Neural progenitor cell (in vitro differentiated cells): ENCODE measurements at regions not wholly inside any gene's neighbourhood (a gene's known extent, or its start where the extent isn't known, plus 50 kb on each side); places are given as distances from the start of the nearest gene placed in this dataset.

Experiments
- EZH2 ChIP-seq: fragments of 200-600 bp; sonication (generic); IDR thresholded peaks from 2 replicates; pipeline ENCODE4 v1.6.1; 2017; ENCODE audit warnings: antibody characterized with exemption, mild to moderate bottlenecking, moderate library complexity
- EZH2phosphoT487 ChIP-seq: fragments of 200-600 bp; sonication (generic); IDR thresholded peaks from 2 replicates; pipeline ENCODE4 v1.6.1; 2017; ENCODE audit warnings: antibody characterized with exemption
- TF ChIP-seq, protein P1 (sequence below): fragments of 200-600 bp; sonication (generic); IDR thresholded peaks from 2 replicates; pipeline ENCODE4 v1.5.1; 2017; ENCODE audit warnings: antibody characterized with exemption, mild to moderate bottlenecking

DNA sequence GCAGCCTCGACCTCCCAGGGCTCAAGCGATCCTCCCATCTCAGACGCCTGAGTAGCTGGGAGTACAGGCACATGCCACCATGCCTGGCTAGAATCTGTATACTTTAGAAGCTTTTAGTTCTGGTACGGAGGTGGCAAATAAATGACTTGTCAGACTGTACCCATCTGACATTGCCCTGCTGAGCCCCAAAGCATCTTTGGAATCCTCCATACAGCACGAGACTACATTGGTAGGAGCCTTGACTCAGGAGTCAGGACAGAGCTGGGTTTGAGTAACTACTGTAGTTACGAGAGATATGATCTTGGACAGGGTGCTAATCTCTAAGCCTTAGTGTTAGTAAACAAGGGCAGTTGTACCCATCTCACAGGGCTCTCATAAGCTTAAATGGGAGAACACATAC is 67.8 kb upstream of the NPHP3 start:
- TF ChIP-seq EZH2 (no peak), EZH2phosphoT487 (no peak)
- TF ChIP-seq, protein P1, sequence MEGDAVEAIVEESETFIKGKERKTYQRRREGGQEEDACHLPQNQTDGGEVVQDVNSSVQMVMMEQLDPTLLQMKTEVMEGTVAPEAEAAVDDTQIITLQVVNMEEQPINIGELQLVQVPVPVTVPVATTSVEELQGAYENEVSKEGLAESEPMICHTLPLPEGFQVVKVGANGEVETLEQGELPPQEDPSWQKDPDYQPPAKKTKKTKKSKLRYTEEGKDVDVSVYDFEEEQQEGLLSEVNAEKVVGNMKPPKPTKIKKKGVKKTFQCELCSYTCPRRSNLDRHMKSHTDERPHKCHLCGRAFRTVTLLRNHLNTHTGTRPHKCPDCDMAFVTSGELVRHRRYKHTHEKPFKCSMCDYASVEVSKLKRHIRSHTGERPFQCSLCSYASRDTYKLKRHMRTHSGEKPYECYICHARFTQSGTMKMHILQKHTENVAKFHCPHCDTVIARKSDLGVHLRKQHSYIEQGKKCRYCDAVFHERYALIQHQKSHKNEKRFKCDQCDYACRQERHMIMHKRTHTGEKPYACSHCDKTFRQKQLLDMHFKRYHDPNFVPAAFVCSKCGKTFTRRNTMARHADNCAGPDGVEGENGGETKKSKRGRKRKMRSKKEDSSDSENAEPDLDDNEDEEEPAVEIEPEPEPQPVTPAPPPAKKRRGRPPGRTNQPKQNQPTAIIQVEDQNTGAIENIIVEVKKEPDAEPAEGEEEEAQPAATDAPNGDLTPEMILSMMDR: no peak
